ENCODE measurements at regions not wholly inside any gene's neighbourhood (a gene's known extent, or its start where the extent isn't known, plus 50 kb on each side); places are given as distances from the start of the nearest gene placed in this dataset.

DNA sequence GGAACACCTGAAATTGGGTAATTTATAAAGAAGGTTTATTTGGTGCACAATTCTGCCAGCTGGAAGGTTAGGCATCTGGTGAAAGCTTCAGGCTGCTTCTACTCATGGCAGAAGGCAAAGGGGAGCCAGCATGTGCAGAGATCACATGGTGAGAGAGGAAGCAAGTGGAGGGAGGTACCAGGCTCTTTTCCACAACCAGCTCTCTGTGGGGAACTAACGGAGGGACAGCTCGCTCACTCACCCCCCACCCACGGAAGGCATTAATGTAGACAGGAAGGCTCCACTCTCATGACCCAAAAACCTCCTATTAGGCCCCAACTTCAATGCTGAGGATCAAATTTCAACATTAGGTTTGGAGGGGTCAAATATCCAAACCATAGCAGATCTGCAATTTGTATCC, 75.6 kb upstream of the ARHGAP32 start:
- CTCF ChIA-PET: interaction anchor here (1.3 kb wide), 1 partner anchor 64 kb away, joined by 5 read pairs; no protein-coding TSS in a partner anchor
- BruUV-seq (replicated peaks): no TSS peak

DNA sequence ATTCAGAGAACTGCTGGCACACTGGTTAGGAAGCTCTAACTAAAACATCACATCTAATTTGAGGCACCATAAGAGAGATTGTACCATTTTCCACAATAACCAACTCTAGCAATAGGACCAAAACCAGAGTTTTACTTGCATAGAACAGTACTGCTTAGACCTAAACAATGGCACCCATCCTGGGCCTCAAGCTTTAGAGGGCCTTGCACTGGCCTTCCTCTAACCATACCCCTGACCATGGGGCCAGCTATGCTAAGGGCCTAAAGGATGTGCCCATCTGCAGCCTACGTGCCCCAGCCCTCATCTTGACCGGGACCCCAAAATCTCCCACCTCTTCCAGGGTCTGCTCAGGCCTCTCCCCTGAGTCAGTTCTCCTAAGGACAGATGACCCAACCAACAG, 74.4 kb upstream of the ARHGAP32 start:
- Histone ChIP-seq H3K4me1 (ENCODE audit: insufficient read depth, low read length, poor library complexity, severe bottlenecking) (peaks cover 29% of the 10 kb centered on the region), H3K36me3 (ENCODE audit: insufficient read depth, low read length, poor library complexity, severe bottlenecking) (no peaks in the 10 kb centered on the region), H3K9me3 (ENCODE audit: low read depth, low read length, poor library complexity, severe bottlenecking) (no peaks in the 10 kb centered on the region), H3K27ac (ENCODE audit: low read depth, low read length, poor library complexity, severe bottlenecking) (no peak overlapping the region), H3K4me3 (ENCODE audit: low read depth, low read length, poor library complexity, severe bottlenecking) (no peak overlapping the region), H3K27me3 (replicated peaks; ENCODE audit: insufficient read depth, low read depth, low read length, poor library complexity) (no peaks in the 10 kb centered on the region)
- ChIA-PET POLR2A (ENCODE audit: low non-redundant PET) (no interaction called here), CTCF (no interaction called here)
- no TSS peak for BruUV-seq (replicated peaks)
- intact Hi-C loops (cut with micrococcal nuclease; ENCODE audit: unreplicated experiment): no loop called here
- TF ChIP-seq, protein P1, sequence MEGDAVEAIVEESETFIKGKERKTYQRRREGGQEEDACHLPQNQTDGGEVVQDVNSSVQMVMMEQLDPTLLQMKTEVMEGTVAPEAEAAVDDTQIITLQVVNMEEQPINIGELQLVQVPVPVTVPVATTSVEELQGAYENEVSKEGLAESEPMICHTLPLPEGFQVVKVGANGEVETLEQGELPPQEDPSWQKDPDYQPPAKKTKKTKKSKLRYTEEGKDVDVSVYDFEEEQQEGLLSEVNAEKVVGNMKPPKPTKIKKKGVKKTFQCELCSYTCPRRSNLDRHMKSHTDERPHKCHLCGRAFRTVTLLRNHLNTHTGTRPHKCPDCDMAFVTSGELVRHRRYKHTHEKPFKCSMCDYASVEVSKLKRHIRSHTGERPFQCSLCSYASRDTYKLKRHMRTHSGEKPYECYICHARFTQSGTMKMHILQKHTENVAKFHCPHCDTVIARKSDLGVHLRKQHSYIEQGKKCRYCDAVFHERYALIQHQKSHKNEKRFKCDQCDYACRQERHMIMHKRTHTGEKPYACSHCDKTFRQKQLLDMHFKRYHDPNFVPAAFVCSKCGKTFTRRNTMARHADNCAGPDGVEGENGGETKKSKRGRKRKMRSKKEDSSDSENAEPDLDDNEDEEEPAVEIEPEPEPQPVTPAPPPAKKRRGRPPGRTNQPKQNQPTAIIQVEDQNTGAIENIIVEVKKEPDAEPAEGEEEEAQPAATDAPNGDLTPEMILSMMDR (conservative IDR thresholded peaks at IDR 0.05; ENCODE audit: low read depth, low read length): no peak
- TF ChIP-seq EZH2 (IDR thresholded peaks at IDR 0.05; ENCODE audit: borderline replicate concordance, low read depth, low read length, poor library complexity, severe bottlenecking): no peak
- no peak for DNase-seq (ENCODE audit: low spot score)

More for the DNA sequence above, 75.6 kb upstream of the ARHGAP32 start:
- peaks cover 24% of the 10 kb centered on the region for H3K4me1 ChIP-seq (ENCODE audit: insufficient read depth, low read length, poor library complexity, severe bottlenecking)
- H3K4me3 ChIP-seq (ENCODE audit: low read depth, low read length, poor library complexity, severe bottlenecking): peak overlapping the region; percentile 3
- peak overlapping the region; percentile 68 for H3K27ac ChIP-seq (ENCODE audit: low read depth, low read length, poor library complexity, severe bottlenecking)
- no peaks in the 10 kb centered on the region for H3K36me3 ChIP-seq (ENCODE audit: insufficient read depth, low read length, poor library complexity, severe bottlenecking)
- peak; percentile 81 for DNase-seq (ENCODE audit: low spot score)
- H3K27me3 ChIP-seq (replicated peaks; ENCODE audit: insufficient read depth, low read depth, low read length, poor library complexity): no peaks in the 10 kb centered on the region
- TF ChIP-seq, protein P1 (conservative IDR thresholded peaks at IDR 0.05; ENCODE audit: low read depth, low read length): no peak
- no peak for TF ChIP-seq EZH2 (IDR thresholded peaks at IDR 0.05; ENCODE audit: borderline replicate concordance, low read depth, low read length, poor library complexity, severe bottlenecking)
- H3K9me3 ChIP-seq (ENCODE audit: low read depth, low read length, poor library complexity, severe bottlenecking): no peaks in the 10 kb centered on the region
- POLR2A ChIA-PET (ENCODE audit: low non-redundant PET): interaction anchor here (0.5 kb wide), 1 partner anchor 15 kb away, joined by 3 read pairs; no protein-coding TSS in a partner anchor
- intact Hi-C loops (cut with micrococcal nuclease; ENCODE audit: unreplicated experiment): no loop called here

- no peaks in the 10 kb centered on the region for H3K36me3 ChIP-seq (ENCODE audit: insufficient read depth, low read length, poor library complexity, severe bottlenecking)
- peaks cover 41% of the 10 kb centered on the region for H3K4me1 ChIP-seq (ENCODE audit: insufficient read depth, low read length, poor library complexity, severe bottlenecking)
- intact Hi-C loops (cut with micrococcal nuclease; ENCODE audit: unreplicated experiment): no loop called here
- no peak for DNase-seq (ENCODE audit: low spot score)
- no TSS peak for BruUV-seq (replicated peaks)
- CTCF ChIA-PET: no interaction called here
- TF ChIP-seq, protein P1 (conservative IDR thresholded peaks at IDR 0.05; ENCODE audit: low read depth, low read length): no peak
- no peak for TF ChIP-seq EZH2 (IDR thresholded peaks at IDR 0.05; ENCODE audit: borderline replicate concordance, low read depth, low read length, poor library complexity, severe bottlenecking)
- no peak overlapping the region for H3K27ac ChIP-seq (ENCODE audit: low read depth, low read length, poor library complexity, severe bottlenecking)
- H3K4me3 ChIP-seq (ENCODE audit: low read depth, low read length, poor library complexity, severe bottlenecking): no peak overlapping the region
- POLR2A ChIA-PET (ENCODE audit: low non-redundant PET): no interaction called here
- no peaks in the 10 kb centered on the region for H3K27me3 ChIP-seq (replicated peaks; ENCODE audit: insufficient read depth, low read depth, low read length, poor library complexity)
- H3K9me3 ChIP-seq (ENCODE audit: low read depth, low read length, poor library complexity, severe bottlenecking): no peaks in the 10 kb centered on the region
Measured at GRCh38 chr11:129265125-129265788, 73.1 kb upstream of the ARHGAP32 start.

Measured in A673 (cell line).